ENCODE measurements at regions not wholly inside any gene's neighbourhood (a gene's known extent, or its start where the extent isn't known, plus 50 kb on each side); places are given as distances from the start of the nearest gene placed in this dataset.
"Not testable (repeated sequence)": the region's sequence is repeated elsewhere in the genome, so short reads cannot be mapped to it uniquely, and the experiment has no call there.

DNA sequence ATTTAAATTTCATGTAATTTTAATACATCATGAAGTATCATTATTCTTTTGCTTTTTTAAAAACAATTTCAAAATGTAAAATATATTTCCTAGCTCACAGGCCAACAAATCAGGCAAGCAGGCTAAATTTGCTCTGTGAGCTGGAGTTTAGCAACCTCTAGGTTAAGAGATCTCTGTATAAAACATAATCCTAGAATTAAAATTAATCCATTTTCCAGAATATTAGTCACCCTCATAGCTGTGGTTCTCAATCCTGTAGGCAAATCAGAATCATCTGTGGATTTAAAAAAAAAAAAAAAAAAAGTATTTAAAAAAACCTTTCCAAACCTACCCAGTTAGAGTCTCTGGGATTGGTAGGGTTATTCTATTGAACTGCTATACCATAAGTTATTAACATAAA lies 209.7 kb downstream of the MINAR1 start:
- DNase-seq (ENCODE audit: low read depth): no peak
- H3K4me3 ChIP-seq (ENCODE audit: low read depth, low read length): no peak overlapping the region

DNA sequence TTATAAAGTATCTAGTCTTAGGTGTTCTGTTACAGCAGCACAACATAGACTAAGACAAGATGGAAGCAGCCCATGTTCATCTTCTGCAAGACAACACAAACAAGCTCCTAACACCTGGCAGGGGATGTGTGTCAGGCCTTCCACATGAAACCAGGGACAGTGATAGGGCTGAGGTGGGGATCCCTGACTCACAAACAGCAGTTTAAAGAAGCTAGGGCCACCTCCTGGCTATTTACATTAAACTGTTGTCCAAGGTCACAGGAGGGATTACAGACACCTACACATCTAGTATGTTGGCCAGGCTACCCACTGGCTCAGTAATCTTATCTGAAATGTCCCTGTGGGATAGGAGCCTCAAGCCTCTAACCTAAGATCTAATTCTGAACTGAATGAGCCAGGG lies 211.3 kb downstream of the MINAR1 start:
- no peak overlapping the region for H3K4me3 ChIP-seq (ENCODE audit: low read depth, low read length)
- DNase-seq (ENCODE audit: low read depth): no peak

DNA sequence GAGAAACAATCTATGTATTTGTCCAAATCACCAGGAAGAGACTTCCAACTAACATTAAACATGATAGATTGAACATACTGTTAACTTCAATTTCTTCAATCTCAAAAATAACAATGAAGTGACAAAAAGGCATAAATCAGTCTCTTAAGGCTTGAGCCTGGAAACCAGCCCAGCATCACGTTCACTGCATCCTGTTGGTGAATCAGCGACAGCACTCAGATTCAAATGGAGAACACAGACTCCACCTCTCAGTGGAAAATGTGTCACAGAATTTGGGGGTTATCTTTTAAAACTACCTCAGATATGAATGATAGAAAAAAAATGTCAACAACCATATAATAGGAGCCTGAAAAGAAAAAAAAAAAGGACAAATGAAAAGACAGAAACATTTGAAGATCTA lies 212.0 kb downstream of the MINAR1 start:
- peak; percentile 57 for DNase-seq (ENCODE audit: low read depth)
- no peak overlapping the region for H3K4me3 ChIP-seq (ENCODE audit: low read depth, low read length)

DNA sequence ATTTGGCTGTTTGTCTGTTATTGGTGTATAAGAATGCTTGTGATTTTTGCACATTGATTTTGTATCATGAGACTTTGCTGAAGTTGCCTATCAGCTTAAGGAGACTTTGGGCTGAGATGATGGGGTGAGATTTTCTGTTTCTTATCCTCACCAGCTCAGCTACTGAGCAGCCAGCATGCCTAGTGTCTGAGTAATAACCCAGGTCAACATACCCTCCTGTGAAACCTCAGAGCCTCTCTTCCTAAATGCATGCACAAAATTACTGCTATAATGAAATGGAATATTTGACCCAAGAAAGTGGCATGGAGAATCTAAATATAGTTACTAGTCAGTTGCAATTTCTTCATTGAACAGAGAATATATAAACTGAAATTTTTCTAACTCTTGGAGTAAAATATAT lies 220.8 kb downstream of the MINAR1 start:
- not testable (repeated sequence) for H3K4me3 ChIP-seq (ENCODE audit: low read depth, low read length); DNase-seq (ENCODE audit: low read depth)

DNA sequence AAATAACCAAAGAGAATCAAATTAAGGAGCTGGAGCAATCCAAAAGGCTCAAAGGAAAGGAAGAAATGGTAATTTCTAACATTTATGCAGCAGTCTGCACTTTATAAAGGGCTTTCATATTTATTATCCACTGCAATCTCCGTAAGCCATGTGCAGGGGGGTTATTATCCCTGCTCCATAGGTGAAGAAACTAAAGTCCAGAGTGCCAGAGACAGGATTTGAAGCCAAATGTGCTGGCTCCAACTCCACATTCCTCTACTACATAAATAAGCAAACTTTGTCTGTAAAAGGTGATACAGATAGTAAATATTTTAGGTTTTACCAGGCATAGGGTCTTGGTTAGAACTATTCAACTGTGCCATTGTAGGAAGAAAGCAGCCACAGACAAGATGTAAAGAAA lies 221.4 kb downstream of the MINAR1 start:
- DNase-seq (ENCODE audit: low read depth): no peak
- no peak overlapping the region for H3K4me3 ChIP-seq (ENCODE audit: low read depth, low read length)

DNA sequence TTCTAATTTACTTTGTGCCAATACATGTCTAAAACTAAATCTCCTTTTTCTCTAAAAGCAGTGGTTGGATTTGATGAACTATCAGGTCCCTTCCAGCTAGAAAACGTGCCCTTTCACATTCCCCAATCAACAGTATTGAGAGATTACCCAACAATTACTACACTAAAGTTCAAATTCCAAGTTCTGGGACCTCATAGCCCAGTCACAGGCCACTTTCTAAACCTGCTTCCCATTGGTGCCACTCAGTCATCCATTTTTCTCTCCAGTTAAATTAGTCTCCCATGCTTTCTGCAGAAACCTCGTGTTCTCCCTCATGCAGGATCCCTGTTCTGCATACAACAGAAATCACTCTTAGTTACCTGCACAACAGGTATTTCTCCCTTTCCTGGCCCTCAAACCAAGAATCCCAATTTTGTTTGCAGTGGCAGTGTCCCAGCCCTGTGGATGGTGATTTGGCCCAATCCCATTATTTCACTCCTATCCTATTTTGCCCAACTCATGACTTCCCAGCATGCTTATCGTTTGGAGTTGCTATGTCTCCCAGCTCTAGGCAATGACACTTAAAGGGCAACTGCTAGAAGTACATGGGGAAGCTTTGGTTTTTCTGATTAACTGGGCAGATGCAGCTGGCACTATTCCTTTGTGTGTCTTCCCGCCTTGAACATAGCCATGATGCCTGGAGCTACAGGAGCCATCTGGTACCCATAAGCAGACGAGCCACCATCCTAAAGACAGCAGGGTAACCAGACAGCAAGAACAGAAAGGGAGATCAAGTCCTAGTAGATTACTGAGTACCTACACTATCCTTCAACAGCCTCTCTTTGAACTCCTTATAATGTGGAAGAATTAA lies 224.2 kb downstream of the MINAR1 start:
- no peak for DNase-seq (ENCODE audit: low read depth)
- no peak overlapping the region for H3K4me3 ChIP-seq (ENCODE audit: low read depth, low read length)

DNA sequence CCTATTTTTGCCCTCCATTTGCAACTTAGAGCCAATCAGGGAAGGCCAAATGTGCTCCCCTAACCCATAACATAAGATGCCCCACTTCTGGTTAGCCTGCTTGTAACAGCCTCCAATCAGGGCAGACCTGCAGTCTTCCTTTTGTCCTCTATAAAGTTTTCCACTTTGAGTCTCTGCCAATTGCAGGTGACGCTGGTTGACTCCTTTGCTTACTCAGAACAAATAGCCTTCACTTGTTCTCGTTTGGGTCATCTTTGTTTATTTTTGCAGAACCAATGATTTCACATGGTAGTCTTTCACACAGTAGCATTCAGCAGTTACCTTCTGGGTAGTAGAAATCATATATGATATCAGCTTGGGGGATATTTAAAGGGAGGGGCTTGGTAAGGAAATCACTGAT lies 225.6 kb downstream of the MINAR1 start:
- no peak for DNase-seq (ENCODE audit: low read depth)
- no peak overlapping the region for H3K4me3 ChIP-seq (ENCODE audit: low read depth, low read length)

DNA sequence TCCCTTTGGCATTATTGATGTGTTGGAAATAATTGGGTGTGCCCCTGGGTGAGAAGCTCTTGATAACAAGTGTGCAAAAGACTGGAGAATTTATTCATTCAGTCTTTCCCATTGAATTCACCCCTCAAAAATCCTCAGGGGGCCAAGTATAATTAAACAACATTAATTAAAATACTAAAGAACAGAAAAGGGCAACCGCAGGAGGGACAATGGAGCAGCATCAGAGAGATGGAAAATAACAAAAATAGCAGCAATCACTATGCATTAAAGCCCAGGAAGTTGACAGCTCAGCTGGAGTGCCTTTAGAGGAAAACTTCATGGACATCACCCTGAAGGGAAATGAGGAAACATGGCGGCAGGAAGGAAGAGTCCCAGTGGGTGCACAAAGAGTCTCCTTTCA lies 227.6 kb downstream of the MINAR1 start:
- no peak overlapping the region for H3K4me3 ChIP-seq (ENCODE audit: low read depth, low read length)
- DNase-seq (ENCODE audit: low read depth): no peak

DNA sequence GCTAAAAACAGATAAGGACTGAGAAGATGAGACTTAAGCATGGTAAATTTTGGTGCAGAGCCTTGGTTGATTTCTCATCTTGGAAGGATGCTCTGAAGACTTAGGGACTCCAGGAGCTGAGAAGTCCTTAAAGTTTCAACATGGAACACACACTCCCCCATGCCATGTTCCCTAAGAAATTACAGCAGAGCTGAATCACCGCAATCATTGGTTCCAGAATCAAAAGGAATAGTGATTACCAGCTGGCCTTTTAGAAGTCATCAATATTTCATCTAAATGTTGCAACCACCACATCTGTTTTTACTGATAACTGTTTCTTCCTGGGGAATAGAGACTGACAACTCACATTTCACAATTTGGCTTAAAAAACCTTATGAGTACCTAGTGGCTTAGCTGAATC lies 229.3 kb downstream of the MINAR1 start:
- no peak overlapping the region for H3K4me3 ChIP-seq (ENCODE audit: low read depth, low read length)
- no peak for DNase-seq (ENCODE audit: low read depth)

DNA sequence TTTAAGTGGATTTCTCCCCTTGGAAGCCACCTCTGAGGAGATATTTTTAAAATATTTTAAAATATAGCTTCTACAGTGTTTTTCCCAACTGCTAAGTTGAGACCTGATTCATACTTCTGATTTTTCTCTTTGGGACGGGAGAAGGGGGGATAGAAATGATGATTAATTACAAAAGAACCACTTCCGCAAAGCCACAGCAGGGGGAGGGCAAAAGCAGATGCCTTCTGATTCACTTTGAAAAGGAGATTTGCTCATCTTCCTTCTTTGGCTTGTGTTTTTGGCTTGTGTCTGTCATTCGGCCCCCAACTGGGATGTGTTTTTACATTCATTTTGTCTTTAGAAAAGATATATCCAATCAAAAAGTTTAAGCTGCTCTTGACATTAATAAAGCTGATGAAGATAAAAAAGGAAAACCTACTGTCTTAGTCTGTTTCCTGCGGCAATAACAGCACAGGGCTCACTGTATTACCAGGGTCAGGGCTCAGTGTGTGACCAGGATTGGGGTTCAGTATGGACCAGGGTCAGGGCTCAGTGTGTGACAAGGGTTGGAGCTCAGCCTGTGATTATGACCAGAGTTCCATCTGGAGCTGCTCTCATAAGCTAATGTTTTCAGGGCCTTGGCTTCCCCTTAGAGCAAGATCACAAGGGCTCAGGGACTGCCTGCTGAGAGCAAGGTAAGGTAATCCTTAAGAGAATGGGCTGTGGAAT lies 223.2 kb downstream of the MTHFS start:
- DNase-seq (ENCODE audit: low read depth): peak; percentile 41
- no peak overlapping the region for H3K4me3 ChIP-seq (ENCODE audit: low read depth, low read length)

DNA sequence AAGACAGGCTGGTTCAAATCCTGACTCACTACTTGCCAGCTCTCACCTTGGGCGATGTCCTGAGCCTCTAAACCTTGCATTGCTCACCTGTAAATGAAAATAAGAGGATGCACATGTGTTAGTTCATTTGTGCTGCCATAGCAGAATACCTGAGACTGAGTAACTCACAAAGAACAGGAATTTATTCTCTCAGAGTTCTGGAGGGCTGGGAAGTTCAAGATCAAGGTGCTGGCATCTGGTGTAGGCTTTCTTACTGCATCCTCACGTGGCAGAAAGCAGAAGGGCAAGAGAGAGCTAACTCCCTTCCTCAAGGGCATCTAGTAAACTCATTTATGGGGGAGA lies 222.7 kb downstream of the MTHFS start:
- no peak for DNase-seq (ENCODE audit: low read depth)
- no peak overlapping the region for H3K4me3 ChIP-seq (ENCODE audit: low read depth, low read length)

DNA sequence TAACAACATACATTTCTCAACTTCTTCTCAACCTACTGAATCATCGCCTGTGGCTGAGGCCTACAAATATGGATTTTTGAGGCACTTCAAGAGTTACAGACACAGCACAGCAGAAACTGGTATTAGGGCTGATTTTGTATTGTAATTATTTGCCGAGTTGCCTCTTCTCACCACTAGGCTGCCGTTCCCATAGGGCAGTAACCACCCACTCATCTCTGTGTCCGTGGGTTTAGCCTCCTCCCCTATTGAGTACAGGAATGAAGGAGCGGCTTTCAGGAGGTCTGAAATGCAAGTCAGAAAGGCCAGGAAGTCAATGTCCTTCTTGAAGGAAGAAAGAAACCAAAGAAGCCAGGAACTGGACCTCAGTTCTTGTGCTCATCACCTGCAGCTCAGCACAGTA lies 220.8 kb downstream of the MTHFS start:
- no peak overlapping the region for H3K4me3 ChIP-seq (ENCODE audit: low read depth, low read length)
- DNase-seq (ENCODE audit: low read depth): no peak

DNA sequence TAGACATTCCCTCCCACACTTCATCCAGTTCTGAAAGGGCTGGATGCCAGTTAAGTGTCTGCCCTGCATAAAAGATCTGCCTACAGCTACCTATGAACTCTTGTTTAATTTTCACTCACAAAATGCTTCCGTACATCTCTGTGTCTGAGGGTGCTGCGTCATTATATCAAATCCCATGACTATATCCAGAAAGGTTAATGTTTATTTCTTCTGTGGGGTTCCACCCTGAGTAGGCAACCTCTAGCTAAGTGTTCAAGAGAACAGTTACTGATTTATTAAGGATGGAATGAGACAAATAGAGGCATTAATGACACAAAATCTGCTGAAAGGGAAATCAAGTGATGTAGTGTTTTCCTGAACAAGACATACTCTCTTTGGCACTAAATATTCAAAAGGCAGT lies 220.2 kb downstream of the MTHFS start:
- DNase-seq (ENCODE audit: low read depth): no peak
- H3K4me3 ChIP-seq (ENCODE audit: low read depth, low read length): no peak overlapping the region

DNA sequence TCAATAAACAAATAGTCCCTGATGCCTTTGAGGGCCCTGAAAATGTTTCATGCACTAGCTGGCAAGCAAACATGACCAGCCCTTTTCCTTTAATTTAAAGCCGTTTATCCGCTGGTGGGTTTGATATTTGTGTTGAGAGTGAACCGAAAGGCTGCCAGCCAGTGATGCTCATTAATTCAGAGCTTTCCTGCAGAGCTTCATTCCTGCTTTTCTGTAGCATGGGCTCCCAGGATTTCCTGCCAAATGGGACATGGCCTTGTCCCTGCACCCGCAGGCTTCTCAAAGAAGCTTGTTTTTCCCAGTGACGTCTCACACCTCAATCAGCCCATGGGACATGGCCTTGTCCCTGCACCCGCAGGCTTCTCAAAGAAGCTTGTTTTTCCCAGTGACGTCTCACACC lies 219.6 kb downstream of the MTHFS start:
- no peak overlapping the region for H3K4me3 ChIP-seq (ENCODE audit: low read depth, low read length)
- DNase-seq (ENCODE audit: low read depth): no peak

DNA sequence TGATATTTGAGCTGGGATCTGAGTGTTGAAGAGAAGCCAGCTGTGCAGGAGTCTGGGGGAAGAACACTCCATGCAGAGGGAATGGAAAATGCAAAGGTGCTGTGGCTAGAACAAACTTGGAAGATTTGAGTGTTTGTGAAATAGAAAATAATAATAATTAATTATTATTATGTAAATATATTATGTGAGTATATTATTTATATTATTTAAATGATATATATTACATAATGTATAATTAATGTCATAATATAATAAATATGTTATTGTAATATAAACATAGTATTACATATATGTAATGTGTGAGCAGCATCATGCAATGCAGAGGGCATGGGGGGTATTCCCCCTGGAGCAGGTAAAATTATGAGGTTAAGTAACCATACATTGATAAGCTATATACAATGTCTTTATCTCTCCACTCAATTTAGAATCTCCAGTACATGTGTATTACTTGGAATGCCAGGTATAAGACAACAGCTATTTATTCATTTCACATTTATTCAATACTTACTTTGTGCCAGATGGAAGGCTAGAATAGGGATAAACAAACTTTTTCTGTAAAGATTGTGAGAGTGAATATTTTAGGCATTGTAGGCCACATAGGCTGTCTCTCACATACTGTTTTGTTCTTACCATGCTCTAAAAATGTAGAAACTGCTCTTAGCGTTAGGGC lies 218.6 kb downstream of the MTHFS start:
- DNase-seq (ENCODE audit: low read depth): no peak
- H3K4me3 ChIP-seq (ENCODE audit: low read depth, low read length): no peak overlapping the region

DNA sequence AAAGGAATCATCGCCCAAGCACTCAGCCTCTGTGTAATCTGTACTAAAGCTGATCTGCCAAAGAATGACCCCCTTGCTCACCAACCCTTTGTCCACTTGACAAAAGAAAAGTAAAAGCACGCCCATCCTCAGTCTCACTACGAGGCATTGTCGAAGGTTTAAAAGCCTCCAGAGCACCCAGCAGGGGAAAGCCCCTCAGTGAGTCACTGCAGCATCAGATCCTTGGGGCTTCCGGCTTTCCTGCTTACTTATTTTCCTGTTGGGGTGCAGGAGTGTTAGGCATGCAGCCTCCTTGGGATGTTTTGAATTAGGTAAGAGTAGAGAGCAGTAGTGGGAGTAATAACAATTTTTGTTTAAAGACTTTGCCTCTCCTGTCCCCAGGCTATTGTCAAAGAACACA lies 216.1 kb downstream of the MTHFS start:
- no peak overlapping the region for H3K4me3 ChIP-seq (ENCODE audit: low read depth, low read length)
- peak; percentile 43 for DNase-seq (ENCODE audit: low read depth)

DNA sequence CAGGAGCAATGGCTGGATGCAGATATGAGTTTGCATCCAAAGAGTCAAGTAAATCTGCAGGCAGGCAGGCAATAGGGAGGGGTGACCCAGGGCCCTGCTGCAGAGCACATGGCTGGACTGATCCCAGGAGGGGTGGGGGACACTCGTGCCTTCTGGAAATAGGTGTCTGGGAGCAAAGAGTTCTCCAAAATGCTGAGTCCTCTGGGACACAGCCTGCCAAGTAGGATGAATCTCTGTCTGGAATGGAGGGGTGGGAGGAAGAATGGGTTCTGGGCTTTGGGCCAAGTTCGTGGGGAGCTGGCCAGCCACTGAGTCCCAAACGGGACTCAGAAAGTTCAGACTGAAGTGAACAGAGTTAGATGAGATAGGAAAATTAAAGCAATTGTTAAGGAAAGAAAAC lies 214.5 kb downstream of the MTHFS start:
- peak overlapping the region; percentile 17 for H3K4me3 ChIP-seq (ENCODE audit: low read depth, low read length)
- DNase-seq (ENCODE audit: low read depth): peak; percentile 78

DNA sequence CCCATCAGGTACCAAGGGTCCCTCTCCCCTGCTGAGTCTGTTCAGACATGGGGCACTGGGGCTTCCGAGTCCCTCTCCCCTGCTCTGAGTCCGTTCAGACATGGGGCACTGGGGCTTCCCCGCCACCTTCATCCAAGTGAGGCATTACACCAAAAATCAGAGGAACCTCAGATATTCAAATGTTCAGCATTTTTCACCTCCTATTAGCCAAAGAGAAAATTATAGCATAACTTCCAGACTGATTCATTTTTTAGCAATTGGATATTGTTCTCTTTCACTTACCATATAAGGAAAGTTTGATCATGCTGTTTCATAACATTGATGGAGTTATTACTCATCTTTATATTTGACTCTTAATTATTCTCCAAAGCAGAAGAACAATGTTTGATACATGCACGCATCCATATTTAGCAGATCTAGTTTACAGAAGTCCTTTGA lies 213.9 kb downstream of the MTHFS start:
- peak overlapping the region; percentile 17 for H3K4me3 ChIP-seq (ENCODE audit: low read depth, low read length)
- peak; percentile 10 for DNase-seq (ENCODE audit: low read depth)

DNA sequence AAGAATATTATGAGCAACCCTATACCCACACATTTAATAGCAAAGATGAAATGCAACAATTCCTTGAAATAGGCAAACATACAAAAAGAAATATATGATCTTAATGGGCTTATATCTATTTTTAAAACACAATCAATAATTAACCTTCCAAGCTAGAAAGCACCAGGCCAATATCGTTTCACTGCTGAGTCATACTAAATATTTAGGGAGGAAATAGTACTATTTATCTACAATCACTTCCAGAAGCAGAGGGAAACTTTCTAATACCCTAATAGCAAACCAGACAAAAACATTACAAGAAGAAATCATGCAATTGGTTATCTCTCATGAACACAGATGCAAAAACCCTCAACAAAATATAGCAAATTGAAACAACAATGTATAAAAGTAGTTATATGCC lies 207.8 kb downstream of the MTHFS start:
- no peak for DNase-seq (ENCODE audit: low read depth)
- H3K4me3 ChIP-seq (ENCODE audit: low read depth, low read length): no peak overlapping the region

DNA sequence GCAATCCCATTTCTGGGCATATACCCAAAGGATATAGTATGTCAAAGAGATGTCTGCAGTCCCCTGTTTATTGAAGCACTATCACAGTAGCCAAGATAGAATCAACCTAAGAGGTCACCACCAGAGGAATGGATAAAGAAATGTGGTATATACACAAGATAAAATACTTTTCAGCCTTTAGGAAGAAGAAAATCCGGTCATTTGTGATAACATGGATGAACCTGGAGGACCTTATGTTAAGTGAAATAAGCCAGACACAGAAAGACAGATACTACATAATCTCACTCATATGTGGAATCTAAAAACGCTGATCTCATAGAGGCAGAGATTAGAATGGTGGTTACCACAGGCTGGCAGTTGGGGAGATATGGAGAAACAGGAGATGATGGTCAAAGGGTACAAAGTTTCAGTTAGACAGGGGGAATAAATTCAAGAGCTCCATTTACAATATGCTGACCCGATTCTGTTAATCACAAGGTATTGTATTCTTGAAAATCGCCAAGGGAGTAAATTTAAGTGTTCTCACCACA lies 195.8 kb downstream of the MTHFS start:
- no peak for DNase-seq (ENCODE audit: low read depth)
- H3K4me3 ChIP-seq (ENCODE audit: low read depth, low read length): no peak overlapping the region

All from skeletal muscle cell (primary cell).